Endodermal cell (in vitro differentiated cells): ENCODE measurements at regions not wholly inside any gene's neighbourhood (a gene's known extent, or its start where the extent isn't known, plus 50 kb on each side); places are given as distances from the start of the nearest gene placed in this dataset.
"Not testable (repeated sequence)": the region's sequence is repeated elsewhere in the genome, so short reads cannot be mapped to it uniquely, and the experiment has no call there.

Experiments
- DNase-seq: peaks from one replicate; pipeline ENCODE4 v3.0.0-alpha.2; 2017
- H3K27ac ChIP-seq: 2 replicates; pipeline ENCODE4 v1.5.1; 2013; ENCODE audit warnings: mild to moderate bottlenecking, low read depth, low read length, moderate library complexity
- H3K27me3 ChIP-seq: 2 replicates; pipeline ENCODE4 v1.6.1; 2013; ENCODE audit warnings: mild to moderate bottlenecking, low read length, moderate library complexity; ENCODE audit not compliant: insufficient read depth, control insufficient read depth, poor library complexity, severe bottlenecking
- H3K36me3 ChIP-seq: 2 replicates; pipeline ENCODE4 v1.7.0; 2013; ENCODE audit warnings: mild to moderate bottlenecking, low read length, moderate library complexity; ENCODE audit not compliant: control insufficient read depth, insufficient read depth
- H3K4me1 ChIP-seq: one replicate; pipeline ENCODE4 v1.7.0; 2013; ENCODE audit warnings: low read length; ENCODE audit not compliant: control insufficient read depth, insufficient read depth
- H3K4me3 ChIP-seq: 2 replicates; pipeline ENCODE4 v1.5.1; 2013; ENCODE audit warnings: mild to moderate bottlenecking, low read length, moderate library complexity
- H3K9ac ChIP-seq: 2 replicates; pipeline ENCODE4 v1.6.1; 2013; ENCODE audit warnings: mild to moderate bottlenecking, low read length, moderate library complexity; ENCODE audit not compliant: poor library complexity, severe bottlenecking; ENCODE audit errors: extremely low read depth
- H3K9me3 ChIP-seq: 2 replicates; pipeline ENCODE4 v1.6.1; 2013; ENCODE audit warnings: mild to moderate bottlenecking, low read length, moderate library complexity; ENCODE audit not compliant: control insufficient read depth
- H3K27ac Mint-ChIP-seq: 2 replicates; pipeline ENCODE4 v1.8.0; 2020; ENCODE audit warnings: mixed read lengths
- H3K27me3 Mint-ChIP-seq: 2 replicates; pipeline ENCODE4 v1.8.0; 2021; ENCODE audit warnings: mild to moderate bottlenecking, mixed read lengths; ENCODE audit not compliant: insufficient read depth
- H3K36me3 Mint-ChIP-seq: 2 replicates; pipeline ENCODE4 v1.8.0; 2020; ENCODE audit warnings: low read depth, mixed read lengths
- H3K4me1 Mint-ChIP-seq: 2 replicates; pipeline ENCODE4 v1.8.0; 2020; ENCODE audit warnings: mixed read lengths
- H3K4me3 Mint-ChIP-seq: 2 replicates; pipeline ENCODE4 v1.8.0; 2020; ENCODE audit warnings: mild to moderate bottlenecking, moderate library complexity, mixed read lengths
- H3K9me3 Mint-ChIP-seq: 2 replicates; pipeline ENCODE4 v1.8.0; 2020; ENCODE audit warnings: mild to moderate bottlenecking, mixed read lengths
- WGBS, 2 experiments: methylation state at CpG; one replicate each; pipeline versions ENCODE4 v1.1.5 to v1.1.7; 2013; ENCODE audit warnings: missing lambda C conversion rate in 2 of 2, mixed read lengths in 1 of 2; ENCODE audit not compliant: insufficient coverage in 1 of 2, insufficient read length in 1 of 2; 5-methylcytosine and 5-hydroxymethylcytosine counted together
- TF ChIP-seq, protein P1 (sequence below): fragments of 200-600 bp; sonication (generic); conservative IDR thresholded peaks from 2 replicates; pipeline ENCODE4 v1.5.0; 2021; ENCODE audit warnings: antibody characterized with exemption, mild to moderate bottlenecking

DNA sequence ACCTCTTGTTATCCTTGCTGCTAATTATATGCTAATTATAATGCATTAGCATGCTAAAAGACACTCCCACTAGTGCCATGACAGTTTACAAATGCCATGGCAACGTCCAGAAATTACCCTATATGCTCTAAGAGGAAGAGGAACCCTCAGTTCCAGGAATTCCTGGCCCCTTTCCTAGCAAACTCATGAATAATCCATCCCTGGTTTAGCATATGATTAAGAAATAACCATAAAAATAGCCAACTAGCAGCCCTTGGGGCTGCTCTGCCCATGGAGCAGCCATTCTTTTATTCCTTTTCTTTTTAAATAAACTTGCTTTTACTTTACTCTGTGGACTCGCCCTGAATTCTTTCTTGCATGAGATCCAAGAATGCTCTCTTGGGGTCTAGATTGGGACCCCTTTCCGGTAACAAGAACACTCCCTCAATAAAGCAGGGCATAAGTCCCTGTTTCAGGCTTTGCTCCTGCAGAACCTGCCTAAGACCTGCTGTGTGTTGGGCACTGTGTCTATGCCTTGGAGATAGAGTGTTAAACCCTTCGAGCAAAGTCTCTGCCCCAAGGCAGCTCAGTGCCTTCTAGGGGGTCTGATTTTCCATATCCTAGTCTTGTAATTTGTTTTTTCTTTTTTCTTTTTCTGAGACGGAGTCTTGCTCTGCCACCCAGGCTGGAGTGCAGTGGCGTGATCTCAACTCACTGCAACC lies 345.0 kb downstream of the NPIPA7 start:
- H3K27ac Mint-ChIP-seq, H3K9me3 ChIP-seq, DNase-seq, H3K27me3 Mint-ChIP-seq, H3K4me3 ChIP-seq, H3K9me3 Mint-ChIP-seq, H3K4me1 Mint-ChIP-seq, H3K36me3 Mint-ChIP-seq, H3K27me3 ChIP-seq, H3K9ac ChIP-seq, H3K36me3 ChIP-seq, H3K4me1 ChIP-seq, H3K4me3 Mint-ChIP-seq, H3K27ac ChIP-seq: not testable (repeated sequence)
- WGBS, 2 experiments: no CpG with 5 or more reads among the region's 6 CpGs

DNA sequence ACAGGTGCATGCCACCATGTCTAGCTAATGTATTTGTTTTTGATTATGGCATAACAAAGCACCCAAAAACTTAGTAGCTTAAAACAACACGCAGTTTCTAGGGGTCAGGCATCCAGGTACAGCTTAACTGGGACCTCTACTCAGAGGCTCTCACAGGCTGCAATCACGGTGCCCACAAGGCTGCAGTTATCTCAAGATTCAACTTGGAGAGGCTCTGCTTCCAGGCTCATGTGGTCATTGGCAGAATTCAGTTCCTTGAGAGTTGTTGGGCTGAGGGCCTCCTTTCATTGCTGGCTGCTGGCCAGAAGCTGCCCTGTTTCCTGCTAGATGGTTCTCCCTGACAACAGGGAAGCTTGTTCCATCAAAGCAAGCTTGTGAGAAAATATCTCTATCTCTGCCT lies 348.1 kb downstream of the NPIPA7 start:
- not testable (repeated sequence) for H3K36me3 ChIP-seq, H3K36me3 Mint-ChIP-seq, H3K4me3 Mint-ChIP-seq, H3K9me3 ChIP-seq, DNase-seq, H3K27me3 Mint-ChIP-seq, H3K9ac ChIP-seq, H3K9me3 Mint-ChIP-seq, H3K4me3 ChIP-seq, H3K4me1 ChIP-seq, H3K27ac ChIP-seq, H3K4me1 Mint-ChIP-seq, H3K27me3 ChIP-seq, H3K27ac Mint-ChIP-seq
- WGBS, 2 experiments: no CpG with 5 or more reads among the region's 2 CpGs

DNA sequence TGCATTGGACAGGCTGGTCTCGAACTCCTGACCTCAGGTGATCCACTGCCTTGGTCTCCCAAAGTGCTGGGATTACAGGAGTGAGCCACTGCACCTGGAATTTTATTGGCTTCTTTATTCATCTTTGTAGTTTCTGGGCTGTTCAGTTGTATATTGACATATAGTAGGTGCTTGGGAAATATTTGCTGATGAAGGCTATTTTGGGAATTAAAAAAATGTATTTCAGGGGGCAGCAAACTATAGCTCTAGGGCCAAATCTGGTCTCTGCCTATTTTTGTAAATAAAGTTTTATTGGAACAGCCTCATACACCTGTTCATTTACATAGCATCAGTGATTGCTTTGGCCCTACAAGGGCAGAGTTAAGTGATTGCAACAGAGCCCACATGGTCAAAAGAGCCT lies 363.6 kb downstream of the NPIPA7 start:
- H3K4me1 ChIP-seq, H3K27ac ChIP-seq, H3K9me3 Mint-ChIP-seq, DNase-seq, H3K4me3 Mint-ChIP-seq, H3K9me3 ChIP-seq, H3K27me3 ChIP-seq, H3K27me3 Mint-ChIP-seq, H3K4me1 Mint-ChIP-seq, H3K36me3 Mint-ChIP-seq, H3K36me3 ChIP-seq, H3K27ac Mint-ChIP-seq, H3K4me3 ChIP-seq, H3K9ac ChIP-seq: not testable (repeated sequence)
- WGBS, 2 experiments: no CpG with 5 or more reads among the region's 1 CpG

DNA sequence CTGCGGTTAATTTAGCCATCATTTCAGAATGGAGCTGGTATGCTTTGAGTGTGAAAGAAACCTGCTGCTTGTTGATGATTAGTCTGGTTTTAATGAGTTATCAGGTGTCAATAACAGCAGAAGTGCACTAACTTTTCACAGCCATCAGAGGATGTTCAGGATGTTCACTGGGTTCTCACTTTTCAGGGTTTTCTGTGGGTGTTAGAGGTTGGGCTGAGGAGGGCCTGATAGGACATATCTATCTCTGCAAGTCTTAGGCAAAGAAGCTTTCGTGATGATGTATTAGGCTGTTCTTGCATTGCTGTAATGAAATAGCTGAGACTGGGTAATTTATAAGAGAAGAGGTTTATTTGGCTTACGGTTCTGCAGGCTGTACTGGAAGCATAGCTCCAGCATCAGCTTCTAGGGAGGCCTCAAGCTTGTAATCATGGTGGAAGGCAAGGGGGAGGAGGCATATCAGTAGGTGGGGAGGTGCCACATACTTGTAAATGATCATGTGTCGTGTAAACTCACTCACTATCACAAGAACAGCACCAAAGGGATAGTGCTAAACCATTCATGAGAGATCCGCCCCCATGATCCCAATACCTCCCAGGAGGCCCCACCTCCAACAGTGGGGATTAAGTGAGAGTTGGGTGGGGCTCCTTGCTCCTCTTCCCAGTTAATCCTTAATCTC lies 376.2 kb downstream of the NPIPA7 start:
- not testable (repeated sequence) for H3K9ac ChIP-seq, H3K27me3 ChIP-seq, H3K4me3 Mint-ChIP-seq, H3K27ac Mint-ChIP-seq, H3K36me3 Mint-ChIP-seq, DNase-seq, H3K4me1 ChIP-seq, H3K27ac ChIP-seq, H3K36me3 ChIP-seq, H3K4me1 Mint-ChIP-seq, H3K4me3 ChIP-seq, H3K9me3 ChIP-seq, H3K27me3 Mint-ChIP-seq
- 100% methylated on average over 1 of the region's 5 CpGs; no CpG with 5 or more reads in 1 of the 2 experiments for WGBS, 2 experiments
- H3K9me3 Mint-ChIP-seq: peaks cover 23% of the 10 kb centered on the region

DNA sequence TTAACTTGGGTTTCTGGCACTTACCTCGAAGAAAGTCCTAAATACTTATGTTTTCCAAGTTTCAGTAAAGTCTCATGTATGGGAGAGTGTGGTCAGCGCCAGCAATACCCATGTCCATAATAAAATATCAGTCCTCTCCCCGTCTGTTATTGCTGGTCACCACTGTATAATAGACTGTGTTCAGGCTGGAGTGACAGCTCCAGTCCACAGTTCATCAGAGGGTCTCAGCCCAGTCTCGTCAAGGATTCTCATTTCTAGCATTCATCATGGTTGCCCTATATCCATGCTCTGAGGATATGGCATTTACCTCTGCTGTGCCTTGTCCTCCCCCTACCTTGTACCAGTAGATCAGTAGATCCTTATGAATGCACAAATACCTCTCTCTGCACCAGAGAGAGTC lies 384.5 kb downstream of the NPIPA7 start:
- H3K9ac ChIP-seq: no peak overlapping the region
- no peak overlapping the region for H3K4me3 Mint-ChIP-seq
- H3K9me3 Mint-ChIP-seq: peaks cover 6% of the 10 kb centered on the region
- H3K4me1 Mint-ChIP-seq: no peaks in the 10 kb centered on the region
- H3K27me3 Mint-ChIP-seq: peaks cover 38% of the 10 kb centered on the region
- no peak overlapping the region for H3K27ac Mint-ChIP-seq
- H3K36me3 ChIP-seq: no peaks in the 10 kb centered on the region
- H3K4me3 ChIP-seq: no peak overlapping the region
- no peaks in the 10 kb centered on the region for H3K9me3 ChIP-seq
- TF ChIP-seq, protein P1, sequence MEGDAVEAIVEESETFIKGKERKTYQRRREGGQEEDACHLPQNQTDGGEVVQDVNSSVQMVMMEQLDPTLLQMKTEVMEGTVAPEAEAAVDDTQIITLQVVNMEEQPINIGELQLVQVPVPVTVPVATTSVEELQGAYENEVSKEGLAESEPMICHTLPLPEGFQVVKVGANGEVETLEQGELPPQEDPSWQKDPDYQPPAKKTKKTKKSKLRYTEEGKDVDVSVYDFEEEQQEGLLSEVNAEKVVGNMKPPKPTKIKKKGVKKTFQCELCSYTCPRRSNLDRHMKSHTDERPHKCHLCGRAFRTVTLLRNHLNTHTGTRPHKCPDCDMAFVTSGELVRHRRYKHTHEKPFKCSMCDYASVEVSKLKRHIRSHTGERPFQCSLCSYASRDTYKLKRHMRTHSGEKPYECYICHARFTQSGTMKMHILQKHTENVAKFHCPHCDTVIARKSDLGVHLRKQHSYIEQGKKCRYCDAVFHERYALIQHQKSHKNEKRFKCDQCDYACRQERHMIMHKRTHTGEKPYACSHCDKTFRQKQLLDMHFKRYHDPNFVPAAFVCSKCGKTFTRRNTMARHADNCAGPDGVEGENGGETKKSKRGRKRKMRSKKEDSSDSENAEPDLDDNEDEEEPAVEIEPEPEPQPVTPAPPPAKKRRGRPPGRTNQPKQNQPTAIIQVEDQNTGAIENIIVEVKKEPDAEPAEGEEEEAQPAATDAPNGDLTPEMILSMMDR: no peak
- DNase-seq: no peak
- no peaks in the 10 kb centered on the region for H3K4me1 ChIP-seq
- no peak overlapping the region for H3K27ac ChIP-seq
- 93 to 100% methylated on average over 1 to 4 of the region's 4 CpGs for WGBS, 2 experiments
- no peaks in the 10 kb centered on the region for H3K36me3 Mint-ChIP-seq
- peaks cover 1% of the 10 kb centered on the region for H3K27me3 ChIP-seq

DNA sequence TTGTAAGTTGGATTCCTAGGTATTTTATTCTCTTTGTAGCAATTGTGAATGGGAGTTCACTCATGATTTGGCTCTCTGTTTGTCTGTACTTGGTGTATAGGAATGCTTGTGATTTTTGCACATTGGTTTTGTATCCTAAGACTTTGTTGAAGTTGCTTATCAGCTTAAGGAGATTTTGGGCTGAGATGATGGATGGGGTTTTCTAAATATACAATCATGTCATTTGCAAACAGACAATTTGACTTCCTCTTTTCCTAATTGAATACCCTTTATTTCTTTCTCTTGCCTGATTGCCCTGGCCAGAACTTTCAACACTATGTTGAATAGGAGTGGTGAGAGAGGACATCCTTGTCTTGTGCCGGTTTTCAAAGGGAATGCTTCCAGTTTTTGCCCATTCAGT lies 391.8 kb downstream of the NPIPA7 start:
- 92% methylated on average over 1 of the region's 1 CpG; no CpG with 5 or more reads in 1 of the 2 experiments for WGBS, 2 experiments

More for the DNA sequence above, 391.8 kb downstream of the NPIPA7 start:
- not testable (repeated sequence) for H3K4me1 ChIP-seq, H3K9me3 Mint-ChIP-seq, H3K9ac ChIP-seq, H3K4me3 Mint-ChIP-seq, H3K36me3 Mint-ChIP-seq, H3K27ac Mint-ChIP-seq, H3K9me3 ChIP-seq, H3K27me3 ChIP-seq, H3K4me1 Mint-ChIP-seq, H3K36me3 ChIP-seq, H3K27ac ChIP-seq, DNase-seq, H3K4me3 ChIP-seq
- peaks cover 76% of the 10 kb centered on the region for H3K27me3 Mint-ChIP-seq
